RPMI8226 (cell line): ENCODE measurements at regions not wholly inside any gene's neighbourhood (a gene's known extent, or its start where the extent isn't known, plus 50 kb on each side); places are given as distances from the start of the nearest gene placed in this dataset.

ENCODE experiments used
- DNase-seq: peaks from one replicate; pipeline ENCODE4 v3.0.0-alpha.2; 2015

- DNase-seq, result no peak
Observed at GRCh38 chr15:25051399-25052154, 96.8 kb downstream of the SNRPN start.

- DNase-seq, result no peak
Observed at GRCh38 chr15:25052191-25052999, 97.6 kb downstream of the SNRPN start.

- DNase-seq, result no peak
Observed at GRCh38 chr15:25053000-25053815, 98.4 kb downstream of the SNRPN start.

- no peak for DNase-seq
Observed at GRCh38 chr15:25054329-25054728, 99.5 kb downstream of the SNRPN start.

GRCh38 chr15:25054943-25055342 is 100.2 kb downstream of the SNRPN start:
- no peak for DNase-seq

- DNase-seq, result no peak
Observed at GRCh38 chr15:25055356-25056068, 100.7 kb downstream of the SNRPN start.

GRCh38 chr15:25056484-25057425 is 102.0 kb downstream of the SNRPN start:
- no peak for DNase-seq

GRCh38 chr15:25057574-25057973 is 102.8 kb downstream of the SNRPN start:
- DNase-seq, result no peak

- no peak for DNase-seq
Observed at GRCh38 chr15:25058080-25058785, 103.4 kb downstream of the SNRPN start.

- no peak for DNase-seq
Observed at GRCh38 chr15:25059698-25060471, 105.1 kb downstream of the SNRPN start.

GRCh38 chr15:25060472-25060803 is 105.7 kb downstream of the SNRPN start:
- no peak for DNase-seq

GRCh38 chr15:25060996-25061620 is 106.3 kb downstream of the SNRPN start:
- DNase-seq, result no peak

- DNase-seq, result no peak
Observed at GRCh38 chr15:25061808-25062550, 107.2 kb downstream of the SNRPN start.

- no peak for DNase-seq
Observed at GRCh38 chr15:25062551-25063430, 108.0 kb downstream of the SNRPN start.

- DNase-seq, result no peak
Observed at GRCh38 chr15:25065286-25065685, 110.5 kb downstream of the SNRPN start.

GRCh38 chr15:25065876-25066275 is 111.1 kb downstream of the SNRPN start:
- no peak for DNase-seq

GRCh38 chr15:25066708-25067107 is 111.9 kb downstream of the SNRPN start:
- DNase-seq, result no peak
